Vagina (tissue), 2 donors: ENCODE measurements at regions not wholly inside any gene's neighbourhood (a gene's known extent, or its start where the extent isn't known, plus 50 kb on each side); places are given as distances from the start of the nearest gene placed in this dataset.

ENCODE experiments used
- DNase-seq, 2 donors: peaks; one replicate each; pipeline ENCODE4 v3.0.0-alpha.2; 2017; ENCODE audit errors: extremely low spot score in 2 of 2
- H3K27ac ChIP-seq: fragments of 200-600 bp; sonication (generic); one replicate; pipeline ENCODE4 v1.5.1; 2019
- H3K27me3 ChIP-seq: fragments of 200-600 bp; sonication (generic); one replicate; pipeline ENCODE4 v1.5.1; 2019
- H3K36me3 ChIP-seq, 2 donors: fragments of 200-600 bp; sonication (generic); one replicate each; pipeline ENCODE4 v1.5.1; 2017 to 2019
- H3K4me1 ChIP-seq: fragments of 200-600 bp; sonication (generic); one replicate; pipeline ENCODE4 v1.5.1; 2019
- H3K4me3 ChIP-seq, 2 donors: fragments of 200-600 bp; sonication (generic); 1 replicate in 1 of 2; 2 replicates in 1 of 2; pipeline ENCODE4 v1.5.1; 2016 to 2019
- H3K9me3 ChIP-seq: fragments of 200-600 bp; sonication (generic); one replicate; pipeline ENCODE4 v1.5.1; 2019
- POLR2A ChIP-seq, 2 donors: fragments of 450-650 bp; IDR thresholded peaks; one replicate each; pipeline ENCODE4 v1.6.1; 2017; ENCODE audit warnings: antibody characterized with exemption in 2 of 2, mild to moderate bottlenecking in 2 of 2, moderate library complexity in 2 of 2
- POLR2AphosphoS5 ChIP-seq, 2 donors: sonication (generic); formaldehyde crosslinking; IDR thresholded peaks; one replicate each; pipeline ENCODE4 v1.9.0; 2017; ENCODE audit warnings: antibody characterized with exemption in 2 of 2, mild to moderate bottlenecking in 2 of 2, low read depth in 1 of 2; ENCODE audit not compliant: insufficient read depth in 1 of 2
- intact Hi-C: fragments of 100-400 bp; cut with DNase I; formaldehyde crosslinking; loops from one replicate; pipeline ENCODE4 v1.15.1; 2023
- TF ChIP-seq, protein P1 (sequence below), 3 experiments: fragments of 450-650 bp in 2 of 3; fragments of 200-600 bp in 1 of 3; sonication (generic) in 1 of 3; IDR thresholded peaks; one replicate each; pipeline ENCODE4 v1.5.1; 2017 to 2019; ENCODE audit warnings: antibody characterized with exemption in 3 of 3, mild to moderate bottlenecking in 2 of 3, moderate library complexity in 2 of 3

DNA sequence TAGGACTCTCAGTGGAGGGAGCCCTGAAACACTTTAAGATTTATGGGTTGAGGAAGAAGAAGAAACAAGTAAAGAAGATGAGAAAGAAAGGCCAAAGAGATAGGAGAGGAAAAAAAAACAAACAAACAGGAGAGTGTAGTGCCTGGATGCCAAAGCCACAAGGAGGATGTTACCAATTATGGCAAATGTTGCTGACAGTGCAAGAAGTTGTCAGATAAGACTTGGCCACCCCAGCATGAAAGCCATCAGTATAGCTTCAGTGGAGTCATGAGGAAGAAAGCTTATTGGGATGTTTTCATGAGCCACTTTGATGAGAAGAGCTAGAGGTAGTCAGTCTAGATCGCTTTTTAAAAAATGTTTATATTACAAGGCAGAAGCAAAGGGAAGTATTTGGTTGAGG, 380.2 kb upstream of the ADGRL4 start:
- no peak for DNase-seq
- intact Hi-C loops, result no loop called here
- Histone ChIP-seq H3K27ac (no peak overlapping the region), H3K4me1 (no peaks in the 10 kb centered on the region), H3K36me3 (no peaks in the 10 kb centered on the region), H3K27me3 (no peaks in the 10 kb centered on the region), H3K9me3 (no peaks in the 10 kb centered on the region), H3K4me3 (no peak overlapping the region)
- TF ChIP-seq, protein P1, sequence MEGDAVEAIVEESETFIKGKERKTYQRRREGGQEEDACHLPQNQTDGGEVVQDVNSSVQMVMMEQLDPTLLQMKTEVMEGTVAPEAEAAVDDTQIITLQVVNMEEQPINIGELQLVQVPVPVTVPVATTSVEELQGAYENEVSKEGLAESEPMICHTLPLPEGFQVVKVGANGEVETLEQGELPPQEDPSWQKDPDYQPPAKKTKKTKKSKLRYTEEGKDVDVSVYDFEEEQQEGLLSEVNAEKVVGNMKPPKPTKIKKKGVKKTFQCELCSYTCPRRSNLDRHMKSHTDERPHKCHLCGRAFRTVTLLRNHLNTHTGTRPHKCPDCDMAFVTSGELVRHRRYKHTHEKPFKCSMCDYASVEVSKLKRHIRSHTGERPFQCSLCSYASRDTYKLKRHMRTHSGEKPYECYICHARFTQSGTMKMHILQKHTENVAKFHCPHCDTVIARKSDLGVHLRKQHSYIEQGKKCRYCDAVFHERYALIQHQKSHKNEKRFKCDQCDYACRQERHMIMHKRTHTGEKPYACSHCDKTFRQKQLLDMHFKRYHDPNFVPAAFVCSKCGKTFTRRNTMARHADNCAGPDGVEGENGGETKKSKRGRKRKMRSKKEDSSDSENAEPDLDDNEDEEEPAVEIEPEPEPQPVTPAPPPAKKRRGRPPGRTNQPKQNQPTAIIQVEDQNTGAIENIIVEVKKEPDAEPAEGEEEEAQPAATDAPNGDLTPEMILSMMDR (IDR thresholded peaks at IDR 0.05), result no peak
- TF ChIP-seq POLR2AphosphoS5 (IDR thresholded peaks at IDR 0.05; ENCODE audit: insufficient read depth in 1 of 2, low read depth in 1 of 2) (no peak), POLR2A (IDR thresholded peaks at IDR 0.05) (no peak)

DNA sequence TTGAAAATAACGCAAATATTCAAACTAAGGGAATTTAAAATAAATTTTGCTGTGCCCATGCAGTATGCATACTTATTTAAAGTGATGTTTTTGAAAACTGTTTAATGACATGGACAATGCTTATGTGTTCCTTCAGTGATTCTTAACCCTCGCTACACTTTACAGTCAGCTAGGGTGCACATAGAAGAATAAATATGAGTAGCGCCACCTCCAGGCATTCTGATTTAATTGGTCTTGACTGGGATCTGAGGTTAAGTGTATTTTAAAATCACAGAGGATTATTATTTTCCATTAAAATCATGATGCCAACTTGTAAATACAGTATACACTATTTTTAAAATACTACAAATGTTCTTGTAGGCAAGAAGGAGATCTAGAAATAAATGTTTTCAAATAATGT, 373.5 kb upstream of the ADGRL4 start:
- intact Hi-C loops, result no loop called here
- Histone ChIP-seq H3K4me3 (no peak overlapping the region), H3K4me1 (no peaks in the 10 kb centered on the region), H3K9me3 (no peaks in the 10 kb centered on the region), H3K27me3 (no peaks in the 10 kb centered on the region), H3K36me3 (no peaks in the 10 kb centered on the region), H3K27ac (no peak overlapping the region)
- TF ChIP-seq POLR2AphosphoS5 (IDR thresholded peaks at IDR 0.05; ENCODE audit: insufficient read depth in 1 of 2, low read depth in 1 of 2) (no peak), POLR2A (IDR thresholded peaks at IDR 0.05) (no peak)
- TF ChIP-seq, protein P1 (IDR thresholded peaks at IDR 0.05), result no peak
- DNase-seq, result no peak

DNA sequence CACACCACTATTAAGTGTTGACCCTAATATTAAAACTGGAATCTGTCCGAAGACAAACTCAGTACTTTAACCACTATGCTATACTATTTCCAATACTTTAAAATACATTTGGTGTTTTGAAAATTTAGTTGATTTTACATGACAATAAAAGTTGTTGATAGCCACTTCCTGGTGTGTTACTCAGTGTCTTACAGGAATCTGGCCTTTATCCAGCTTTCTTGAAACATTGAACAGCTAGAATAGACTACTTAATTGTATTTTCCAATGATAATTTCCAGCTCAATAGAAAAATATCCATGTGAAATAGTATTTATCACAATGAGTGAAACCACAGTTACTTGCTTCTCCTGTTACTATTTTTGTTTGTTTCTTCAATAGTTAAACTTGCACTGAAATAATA, 369.6 kb upstream of the ADGRL4 start:
- no peak overlapping the region for H3K27ac ChIP-seq
- H3K27me3 ChIP-seq, result no peaks in the 10 kb centered on the region
- intact Hi-C loops, result no loop called here
- DNase-seq, result no peak
- no peak overlapping the region for H3K4me3 ChIP-seq
- no peak for TF ChIP-seq POLR2AphosphoS5 (IDR thresholded peaks at IDR 0.05; ENCODE audit: insufficient read depth in 1 of 2, low read depth in 1 of 2)
- TF ChIP-seq, protein P1 (IDR thresholded peaks at IDR 0.05), result no peak
- TF ChIP-seq POLR2A (IDR thresholded peaks at IDR 0.05), result no peak
- H3K36me3 ChIP-seq, result no peaks in the 10 kb centered on the region
- H3K4me1 ChIP-seq, result no peaks in the 10 kb centered on the region
- H3K9me3 ChIP-seq, result no peaks in the 10 kb centered on the region

DNA sequence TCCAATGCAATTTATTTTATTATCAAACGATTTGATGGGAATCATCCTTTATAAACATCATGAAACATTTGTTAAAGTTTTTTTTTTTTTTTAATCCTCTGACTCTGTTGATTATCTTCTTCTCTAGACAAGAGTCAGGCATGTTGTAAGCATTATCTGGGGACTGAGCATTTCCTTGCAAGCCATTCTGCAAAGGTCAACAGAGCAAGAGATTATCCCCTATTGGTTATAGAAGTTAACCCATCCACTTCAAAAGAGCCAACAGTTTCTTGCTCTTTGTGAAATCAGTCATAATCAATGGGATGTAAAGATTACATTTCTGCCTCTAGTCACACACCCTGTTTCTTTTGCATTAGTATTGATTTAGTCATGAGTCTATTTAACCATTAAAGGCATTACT, 368.8 kb upstream of the ADGRL4 start:
- no peaks in the 10 kb centered on the region for H3K4me1 ChIP-seq

DNA sequence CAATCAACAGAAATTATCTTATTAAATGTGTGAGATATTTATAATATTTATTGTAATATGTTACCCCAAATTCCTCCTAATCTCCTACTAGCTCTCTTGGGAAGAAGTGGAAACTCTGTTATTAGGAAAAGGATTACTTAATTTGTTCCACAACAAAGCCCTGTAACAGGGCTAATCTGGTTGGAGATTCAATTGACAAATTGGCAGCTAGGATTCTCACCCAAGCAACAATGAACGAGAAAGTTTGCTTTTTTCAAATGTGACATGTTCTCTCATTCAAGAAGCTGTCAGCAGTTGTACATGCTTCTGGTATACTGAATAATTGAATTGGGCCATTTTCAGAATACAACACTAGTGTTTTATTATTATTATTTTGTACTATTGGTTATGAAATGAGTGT, 367.9 kb upstream of the ADGRL4 start:
- H3K9me3 ChIP-seq, result no peaks in the 10 kb centered on the region
- no peaks in the 10 kb centered on the region for H3K27me3 ChIP-seq
- no peaks in the 10 kb centered on the region for H3K36me3 ChIP-seq
- intact Hi-C loops, result no loop called here
- H3K27ac ChIP-seq, result no peak overlapping the region
- H3K4me3 ChIP-seq, result no peak overlapping the region
- H3K4me1 ChIP-seq, result no peaks in the 10 kb centered on the region
- DNase-seq, result no peak
- TF ChIP-seq POLR2A (IDR thresholded peaks at IDR 0.05) (no peak), POLR2AphosphoS5 (IDR thresholded peaks at IDR 0.05; ENCODE audit: insufficient read depth in 1 of 2, low read depth in 1 of 2) (no peak)
- TF ChIP-seq, protein P1 (IDR thresholded peaks at IDR 0.05), result no peak

More for the DNA sequence above, 368.8 kb upstream of the ADGRL4 start:
- Histone ChIP-seq H3K9me3 (no peaks in the 10 kb centered on the region), H3K27ac (no peak overlapping the region), H3K36me3 (no peaks in the 10 kb centered on the region), H3K27me3 (no peaks in the 10 kb centered on the region), H3K4me3 (no peak overlapping the region)
- TF ChIP-seq, protein P1 (IDR thresholded peaks at IDR 0.05), result no peak
- TF ChIP-seq POLR2AphosphoS5 (IDR thresholded peaks at IDR 0.05; ENCODE audit: insufficient read depth in 1 of 2, low read depth in 1 of 2) (no peak), POLR2A (IDR thresholded peaks at IDR 0.05) (no peak)
- no peak for DNase-seq
- intact Hi-C loops, result no loop called here
